Loucy (cell line): ENCODE measurements at regions not wholly inside any gene's neighbourhood (a gene's known extent, or its start where the extent isn't known, plus 50 kb on each side); places are given as distances from the start of the nearest gene placed in this dataset.

ENCODE experiments used
- H2AFZ ChIP-seq: fragments of 200-600 bp; sonication (generic); 2 replicates; pipeline ENCODE4 v1.6.0; 2016; ENCODE audit warnings: antibody characterized with exemption, mild to moderate bottlenecking, low read length, moderate library complexity
- H3F3A ChIP-seq: fragments of 200-600 bp; 2 replicates; pipeline ENCODE4 v1.6.0; 2016; ENCODE audit warnings: antibody characterized with exemption, low read depth, mild to moderate bottlenecking
- H3K27me3 ChIP-seq: fragments of 200-600 bp; sonication (generic); 2 replicates; pipeline ENCODE4 v1.6.1; 2014; ENCODE audit warnings: low read length, mild to moderate bottlenecking; ENCODE audit not compliant: insufficient read depth, poor library complexity, severe bottlenecking
- H3K36me3 ChIP-seq: fragments of 200-600 bp; sonication (generic); 2 replicates; pipeline ENCODE4 v1.6.1; 2016; ENCODE audit warnings: low read length; ENCODE audit not compliant: insufficient read depth
- H3K4me1 ChIP-seq: fragments of 200-600 bp; sonication (generic); 2 replicates; pipeline ENCODE4 v1.5.1; 2014; ENCODE audit warnings: low read length, mild to moderate bottlenecking; ENCODE audit not compliant: insufficient read depth, poor library complexity, severe bottlenecking
- H3K4me2 ChIP-seq: fragments of 200-600 bp; sonication (generic); 2 replicates; pipeline ENCODE4 v1.6.0; 2014; ENCODE audit warnings: antibody characterized with exemption, low read length, low read depth, mild to moderate bottlenecking; ENCODE audit not compliant: poor library complexity, severe bottlenecking
- H3K4me3 ChIP-seq: fragments of 200-600 bp; sonication (generic); 2 replicates; pipeline ENCODE4 v1.5.1; 2014; ENCODE audit warnings: low read length, mild to moderate bottlenecking, mixed read lengths; ENCODE audit not compliant: poor library complexity, severe bottlenecking
- H3K79me2 ChIP-seq: fragments of 200-600 bp; sonication (generic); 2 replicates; pipeline ENCODE4 v1.6.1; 2014; ENCODE audit warnings: low read length; ENCODE audit not compliant: insufficient read depth
- H3K9ac ChIP-seq: fragments of 200-600 bp; sonication (generic); 2 replicates; pipeline ENCODE4 v1.6.0; 2014; ENCODE audit warnings: mild to moderate bottlenecking, low read depth, low read length, moderate library complexity; ENCODE audit not compliant: poor library complexity, severe bottlenecking
- H3K9me2 ChIP-seq: fragments of 200-600 bp; sonication (generic); replicated peaks from 2 replicates; pipeline ENCODE4 v1.6.1; 2016; ENCODE audit warnings: low read depth, low read length, mixed read lengths
- H3K9me3 ChIP-seq: fragments of 200-600 bp; sonication (generic); 2 replicates; pipeline ENCODE4 v1.6.1; 2014; ENCODE audit warnings: mild to moderate bottlenecking, antibody characterized with exemption, low read length, low read depth; ENCODE audit not compliant: insufficient read depth
- H4K20me1 ChIP-seq: fragments of 200-600 bp; sonication (generic); 2 replicates; pipeline ENCODE4 v1.6.0; 2014; ENCODE audit warnings: antibody characterized with exemption, low read length, mild to moderate bottlenecking; ENCODE audit not compliant: insufficient read depth, poor library complexity, severe bottlenecking
- CTCF ChIP-seq: fragments of 200-600 bp; sonication (generic); conservative IDR thresholded peaks from 2 replicates; pipeline ENCODE4 v1.5.1; 2014; ENCODE audit warnings: mild to moderate bottlenecking, antibody characterized with exemption, low read length
- EZH2phosphoT487 ChIP-seq: fragments of 200-600 bp; IDR thresholded peaks from 2 replicates; pipeline ENCODE4 v1.6.1; 2018; ENCODE audit warnings: antibody characterized with exemption, mild to moderate bottlenecking, moderate library complexity, borderline replicate concordance

GRCh38 chr1:14246471-14246870 is 352.0 kb upstream of the KAZN start:
- Histone ChIP-seq H3K79me2 (no peaks in the 10 kb centered on the region), H3K4me2 (no peak overlapping the region), H3K9ac (no peak overlapping the region), H3K4me3 (no peak overlapping the region), H3K27me3 (no peaks in the 10 kb centered on the region), H3K4me1 (no peaks in the 10 kb centered on the region), H4K20me1 (no peaks in the 10 kb centered on the region), H3K9me2 (no peaks in the 10 kb centered on the region), H2AFZ (no peak overlapping the region), H3K36me3 (no peaks in the 10 kb centered on the region), H3K9me3 (no peaks in the 10 kb centered on the region), H3F3A (no peaks in the 10 kb centered on the region)
- TF ChIP-seq EZH2phosphoT487 (no peak), CTCF (no peak)

- no peak for TF ChIP-seq CTCF
- no peak for TF ChIP-seq EZH2phosphoT487
- no peaks in the 10 kb centered on the region for H3K36me3 ChIP-seq
Observed at GRCh38 chr1:14247666-14248065, 350.8 kb upstream of the KAZN start.

GRCh38 chr1:14251871-14252270 is 346.6 kb upstream of the KAZN start:
- Histone ChIP-seq H3K79me2 (no peaks in the 10 kb centered on the region), H4K20me1 (no peaks in the 10 kb centered on the region), H3K9ac (no peak overlapping the region), H3F3A (no peaks in the 10 kb centered on the region), H3K27me3 (no peaks in the 10 kb centered on the region), H3K36me3 (no peaks in the 10 kb centered on the region), H2AFZ (no peak overlapping the region), H3K9me3 (no peaks in the 10 kb centered on the region), H3K4me2 (no peak overlapping the region), H3K4me3 (no peak overlapping the region), H3K9me2 (no peaks in the 10 kb centered on the region), H3K4me1 (no peaks in the 10 kb centered on the region)
- TF ChIP-seq EZH2phosphoT487, result no peak
- TF ChIP-seq CTCF, result no peak

More at GRCh38 chr1:14247666-14248065, 350.8 kb upstream of the KAZN start:
- Histone ChIP-seq H3K4me1 (no peaks in the 10 kb centered on the region), H3F3A (no peaks in the 10 kb centered on the region), H3K9me3 (no peaks in the 10 kb centered on the region), H4K20me1 (no peaks in the 10 kb centered on the region), H3K9me2 (no peaks in the 10 kb centered on the region), H3K27me3 (no peaks in the 10 kb centered on the region), H3K79me2 (no peaks in the 10 kb centered on the region), H3K4me3 (no peak overlapping the region), H3K4me2 (no peak overlapping the region), H3K9ac (no peak overlapping the region), H2AFZ (no peak overlapping the region)
